GM23338 (cell line): ENCODE measurements at regions not wholly inside any gene's neighbourhood (a gene's known extent, or its start where the extent isn't known, plus 50 kb on each side); places are given as distances from the start of the nearest gene placed in this dataset.

Experiments used
- ATAC-seq: fragments of 200-7000 bp; cut with Tn5 transposase; 3 replicates; pipeline ENCODE4 v1.9.1; 2020
- DNase-seq: peaks from one replicate; pipeline ENCODE4 v3.0.0-alpha.2; 2015; ENCODE audit warnings: low spot score
- H2AFZ ChIP-seq: fragments of 200-600 bp; sonication (generic); 2 replicates; pipeline ENCODE4 v1.8.0; 2016; ENCODE audit warnings: antibody characterized with exemption, mild to moderate bottlenecking, moderate library complexity
- H3F3A ChIP-seq: fragments of 200-600 bp; sonication (generic); replicated peaks from 2 replicates; pipeline ENCODE4 v1.8.0; 2017; ENCODE audit warnings: antibody characterized with exemption, mixed run types, low read depth
- H3K27ac ChIP-seq: fragments of 200-600 bp; sonication (generic); 2 replicates; pipeline ENCODE4 v1.6.1; 2016; ENCODE audit warnings: low read depth
- H3K27me3 ChIP-seq: fragments of 200-600 bp; sonication (generic); 2 replicates; pipeline ENCODE4 v1.8.0; 2016; ENCODE audit warnings: mild to moderate bottlenecking, mixed run types, moderate library complexity; ENCODE audit not compliant: insufficient read depth
- H3K36me3 ChIP-seq: fragments of 200-600 bp; sonication (generic); 2 replicates; pipeline ENCODE4 v1.8.0; 2016; ENCODE audit warnings: mild to moderate bottlenecking; ENCODE audit not compliant: insufficient read depth
- H3K4me1 ChIP-seq: fragments of 200-600 bp; sonication (generic); 2 replicates; pipeline ENCODE4 v1.8.0; 2016; ENCODE audit warnings: mild to moderate bottlenecking, moderate library complexity; ENCODE audit not compliant: insufficient read depth
- H3K4me2 ChIP-seq: fragments of 200-600 bp; sonication (generic); 2 replicates; pipeline ENCODE4 v1.7.1; 2017; ENCODE audit warnings: mixed run types
- H3K4me3 ChIP-seq: fragments of 200-600 bp; sonication (generic); 2 replicates; pipeline ENCODE4 v1.6.1; 2016; ENCODE audit warnings: mixed run types
- H3K79me2 ChIP-seq: fragments of 200-600 bp; sonication (generic); replicated peaks from 2 replicates; pipeline ENCODE4 v1.8.0; 2017; ENCODE audit warnings: mild to moderate bottlenecking; ENCODE audit not compliant: insufficient read depth
- H3K9me2 ChIP-seq: fragments of 200-600 bp; sonication (generic); 2 replicates; pipeline ENCODE4 v1.8.0; 2017; ENCODE audit not compliant: insufficient read depth
- H4K20me1 ChIP-seq: fragments of 200-600 bp; sonication (generic); replicated peaks from 2 replicates; pipeline ENCODE4 v1.8.0; 2017; ENCODE audit warnings: mild to moderate bottlenecking; ENCODE audit not compliant: insufficient read depth
- H3K27ac Mint-ChIP-seq: 2 replicates; pipeline ENCODE4 v1.8.0; 2020; ENCODE audit warnings: inconsistent platforms, mild to moderate bottlenecking, moderate library complexity, mixed read lengths
- H3K27me3 Mint-ChIP-seq: 3 replicates; pipeline ENCODE4 v1.8.0; 2022; ENCODE audit warnings: low read depth, mild to moderate bottlenecking, moderate library complexity, mixed read lengths, inconsistent platforms; ENCODE audit not compliant: insufficient read depth, poor library complexity
- H3K36me3 Mint-ChIP-seq: 3 replicates; pipeline ENCODE4 v1.8.0; 2021; ENCODE audit warnings: low read depth, mild to moderate bottlenecking, inconsistent platforms, moderate library complexity, mixed read lengths
- H3K4me1 Mint-ChIP-seq: 3 replicates; pipeline ENCODE4 v1.8.0; 2020; ENCODE audit warnings: mild to moderate bottlenecking, inconsistent platforms, mixed read lengths
- H3K4me3 Mint-ChIP-seq: 3 replicates; pipeline ENCODE4 v1.8.0; 2021; ENCODE audit warnings: moderate library complexity, mild to moderate bottlenecking, inconsistent platforms, mixed read lengths
- H3K9me3 Mint-ChIP-seq: 3 replicates; pipeline ENCODE4 v1.8.0; 2020; ENCODE audit warnings: moderate library complexity, mild to moderate bottlenecking, inconsistent platforms, mixed read lengths
- EZH2 ChIP-seq: fragments of 200-600 bp; sonication (generic); IDR thresholded peaks from one replicate; pipeline ENCODE4 v1.8.0; 2017; ENCODE audit warnings: antibody characterized with exemption, mild to moderate bottlenecking, low read depth; ENCODE audit not compliant: unreplicated experiment
- JUNB ChIP-seq: IDR thresholded peaks from one replicate; pipeline ENCODE4 v1.6.1; 2016; ENCODE audit warnings: antibody characterized with exemption; ENCODE audit not compliant: unreplicated experiment
- POLR2AphosphoS5 ChIP-seq: IDR thresholded peaks from 2 replicates; pipeline ENCODE4 v1.6.1; 2016; ENCODE audit warnings: antibody characterized with exemption, low read depth
- STAT1 ChIP-seq: IDR thresholded peaks from one replicate; pipeline ENCODE4 v1.6.1; 2016; ENCODE audit warnings: antibody characterized with exemption; ENCODE audit not compliant: unreplicated experiment
- ZNF114 ChIP-seq: fragments of 250-450 bp; sonication (Bioruptor Pico); IDR thresholded peaks from 2 replicates; pipeline ENCODE4 v1.5.0; 2020; ENCODE audit warnings: mild to moderate bottlenecking, moderate library complexity
- ZNF331 ChIP-seq: fragments of 250-450 bp; sonication (Bioruptor Pico); IDR thresholded peaks from 2 replicates; pipeline ENCODE4 v1.5.0; 2020; ENCODE audit warnings: low read depth, mild to moderate bottlenecking, moderate library complexity
- TF ChIP-seq, protein P1 (sequence below): fragments of 250-450 bp; sonication (Bioruptor Pico); IDR thresholded peaks from 2 replicates; pipeline ENCODE4 v1.5.0; 2020; ENCODE audit warnings: mild to moderate bottlenecking, moderate library complexity
- TF ChIP-seq, protein P2 (sequence below), 2 experiments: fragments of 200-600 bp in 1 of 2; sonication (generic) in 1 of 2; conservative IDR thresholded peaks; 2 replicates each; pipeline versions ENCODE4 v1.5.1 to v1.6.1; 2016 to 2017; ENCODE audit warnings: antibody characterized with exemption in 2 of 2, low read depth in 2 of 2, mild to moderate bottlenecking in 2 of 2, moderate library complexity in 1 of 2
- TF ChIP-seq, protein P3 (sequence below): IDR thresholded peaks from 2 replicates; pipeline ENCODE4 v1.6.1; 2016; ENCODE audit warnings: antibody characterized with exemption
- TF ChIP-seq, protein P4 (sequence below): IDR thresholded peaks from one replicate; pipeline ENCODE4 v1.6.1; 2018; ENCODE audit warnings: antibody characterized with exemption; ENCODE audit not compliant: unreplicated experiment

DNA sequence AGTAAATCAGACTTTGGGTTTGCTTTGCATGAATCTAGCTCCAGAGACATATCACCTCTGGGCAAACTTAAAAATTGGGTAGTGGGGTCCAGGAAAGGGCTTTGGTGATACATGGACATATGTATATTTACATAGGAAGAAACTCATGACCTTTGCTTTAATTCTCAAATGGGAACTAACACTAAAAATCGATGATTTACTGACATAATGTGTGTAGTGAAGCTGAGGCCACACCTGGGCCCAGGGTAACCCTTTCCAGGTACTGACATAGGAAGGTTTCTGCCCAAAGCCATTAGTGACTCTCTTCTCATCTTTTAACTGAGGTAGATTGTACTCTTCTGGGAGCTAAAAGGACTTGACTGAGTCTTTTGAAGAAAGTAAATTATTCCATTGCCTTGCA, 411.2 kb upstream of the TBL1XR1 start (continued):
- TF ChIP-seq, protein P1, sequence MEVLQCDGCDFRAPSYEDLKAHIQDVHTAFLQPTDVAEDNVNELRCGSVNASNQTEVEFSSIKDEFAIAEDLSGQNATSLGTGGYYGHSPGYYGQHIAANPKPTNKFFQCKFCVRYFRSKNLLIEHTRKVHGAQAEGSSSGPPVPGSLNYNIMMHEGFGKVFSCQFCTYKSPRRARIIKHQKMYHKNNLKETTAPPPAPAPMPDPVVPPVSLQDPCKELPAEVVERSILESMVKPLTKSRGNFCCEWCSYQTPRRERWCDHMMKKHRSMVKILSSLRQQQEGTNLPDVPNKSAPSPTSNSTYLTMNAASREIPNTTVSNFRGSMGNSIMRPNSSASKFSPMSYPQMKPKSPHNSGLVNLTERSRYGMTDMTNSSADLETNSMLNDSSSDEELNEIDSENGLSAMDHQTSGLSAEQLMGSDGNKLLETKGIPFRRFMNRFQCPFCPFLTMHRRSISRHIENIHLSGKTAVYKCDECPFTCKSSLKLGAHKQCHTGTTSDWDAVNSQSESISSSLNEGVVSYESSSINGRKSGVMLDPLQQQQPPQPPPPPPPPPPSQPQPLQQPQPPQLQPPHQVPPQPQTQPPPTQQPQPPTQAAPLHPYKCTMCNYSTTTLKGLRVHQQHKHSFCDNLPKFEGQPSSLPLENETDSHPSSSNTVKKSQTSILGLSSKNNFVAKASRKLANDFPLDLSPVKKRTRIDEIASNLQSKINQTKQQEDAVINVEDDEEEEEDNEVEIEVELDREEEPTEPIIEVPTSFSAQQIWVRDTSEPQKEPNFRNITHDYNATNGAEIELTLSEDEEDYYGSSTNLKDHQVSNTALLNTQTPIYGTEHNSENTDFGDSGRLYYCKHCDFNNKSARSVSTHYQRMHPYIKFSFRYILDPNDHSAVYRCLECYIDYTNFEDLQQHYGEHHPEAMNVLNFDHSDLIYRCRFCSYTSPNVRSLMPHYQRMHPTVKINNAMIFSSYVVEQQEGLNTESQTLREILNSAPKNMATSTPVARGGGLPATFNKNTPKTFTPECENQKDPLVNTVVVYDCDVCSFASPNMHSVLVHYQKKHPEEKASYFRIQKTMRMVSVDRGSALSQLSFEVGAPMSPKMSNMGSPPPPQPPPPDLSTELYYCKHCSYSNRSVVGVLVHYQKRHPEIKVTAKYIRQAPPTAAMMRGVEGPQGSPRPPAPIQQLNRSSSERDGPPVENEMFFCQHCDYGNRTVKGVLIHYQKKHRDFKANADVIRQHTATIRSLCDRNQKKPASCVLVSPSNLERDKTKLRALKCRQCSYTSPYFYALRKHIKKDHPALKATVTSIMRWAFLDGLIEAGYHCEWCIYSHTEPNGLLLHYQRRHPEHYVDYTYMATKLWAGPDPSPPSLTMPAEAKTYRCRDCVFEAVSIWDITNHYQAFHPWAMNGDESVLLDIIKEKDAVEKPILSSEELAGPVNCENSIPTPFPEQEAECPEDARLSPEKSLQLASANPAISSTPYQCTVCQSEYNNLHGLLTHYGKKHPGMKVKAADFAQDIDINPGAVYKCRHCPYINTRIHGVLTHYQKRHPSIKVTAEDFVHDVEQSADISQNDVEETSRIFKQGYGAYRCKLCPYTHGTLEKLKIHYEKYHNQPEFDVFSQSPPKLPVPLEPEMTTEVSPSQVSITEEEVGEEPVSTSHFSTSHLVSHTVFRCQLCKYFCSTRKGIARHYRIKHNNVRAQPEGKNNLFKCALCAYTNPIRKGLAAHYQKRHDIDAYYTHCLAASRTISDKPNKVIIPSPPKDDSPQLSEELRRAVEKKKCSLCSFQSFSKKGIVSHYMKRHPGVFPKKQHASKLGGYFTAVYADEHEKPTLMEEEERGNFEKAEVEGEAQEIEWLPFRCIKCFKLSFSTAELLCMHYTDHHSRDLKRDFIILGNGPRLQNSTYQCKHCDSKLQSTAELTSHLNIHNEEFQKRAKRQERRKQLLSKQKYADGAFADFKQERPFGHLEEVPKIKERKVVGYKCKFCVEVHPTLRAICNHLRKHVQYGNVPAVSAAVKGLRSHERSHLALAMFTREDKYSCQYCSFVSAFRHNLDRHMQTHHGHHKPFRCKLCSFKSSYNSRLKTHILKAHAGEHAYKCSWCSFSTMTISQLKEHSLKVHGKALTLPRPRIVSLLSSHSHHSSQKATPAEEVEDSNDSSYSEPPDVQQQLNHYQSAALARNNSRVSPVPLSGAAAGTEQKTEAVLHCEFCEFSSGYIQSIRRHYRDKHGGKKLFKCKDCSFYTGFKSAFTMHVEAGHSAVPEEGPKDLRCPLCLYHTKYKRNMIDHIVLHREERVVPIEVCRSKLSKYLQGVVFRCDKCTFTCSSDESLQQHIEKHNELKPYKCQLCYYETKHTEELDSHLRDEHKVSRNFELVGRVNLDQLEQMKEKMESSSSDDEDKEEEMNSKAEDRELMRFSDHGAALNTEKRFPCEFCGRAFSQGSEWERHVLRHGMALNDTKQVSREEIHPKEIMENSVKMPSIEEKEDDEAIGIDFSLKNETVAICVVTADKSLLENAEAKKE (CRISPR knock-in tag): no peak
- TF ChIP-seq EZH2: no peak
- no peak for TF ChIP-seq STAT1
- TF ChIP-seq POLR2AphosphoS5: no peak
- TF ChIP-seq, protein P2, sequence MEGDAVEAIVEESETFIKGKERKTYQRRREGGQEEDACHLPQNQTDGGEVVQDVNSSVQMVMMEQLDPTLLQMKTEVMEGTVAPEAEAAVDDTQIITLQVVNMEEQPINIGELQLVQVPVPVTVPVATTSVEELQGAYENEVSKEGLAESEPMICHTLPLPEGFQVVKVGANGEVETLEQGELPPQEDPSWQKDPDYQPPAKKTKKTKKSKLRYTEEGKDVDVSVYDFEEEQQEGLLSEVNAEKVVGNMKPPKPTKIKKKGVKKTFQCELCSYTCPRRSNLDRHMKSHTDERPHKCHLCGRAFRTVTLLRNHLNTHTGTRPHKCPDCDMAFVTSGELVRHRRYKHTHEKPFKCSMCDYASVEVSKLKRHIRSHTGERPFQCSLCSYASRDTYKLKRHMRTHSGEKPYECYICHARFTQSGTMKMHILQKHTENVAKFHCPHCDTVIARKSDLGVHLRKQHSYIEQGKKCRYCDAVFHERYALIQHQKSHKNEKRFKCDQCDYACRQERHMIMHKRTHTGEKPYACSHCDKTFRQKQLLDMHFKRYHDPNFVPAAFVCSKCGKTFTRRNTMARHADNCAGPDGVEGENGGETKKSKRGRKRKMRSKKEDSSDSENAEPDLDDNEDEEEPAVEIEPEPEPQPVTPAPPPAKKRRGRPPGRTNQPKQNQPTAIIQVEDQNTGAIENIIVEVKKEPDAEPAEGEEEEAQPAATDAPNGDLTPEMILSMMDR (conservative IDR thresholded peaks at IDR 0.05; ENCODE audit: low read depth in 2 of 2): no peak
- TF ChIP-seq, protein P3, sequence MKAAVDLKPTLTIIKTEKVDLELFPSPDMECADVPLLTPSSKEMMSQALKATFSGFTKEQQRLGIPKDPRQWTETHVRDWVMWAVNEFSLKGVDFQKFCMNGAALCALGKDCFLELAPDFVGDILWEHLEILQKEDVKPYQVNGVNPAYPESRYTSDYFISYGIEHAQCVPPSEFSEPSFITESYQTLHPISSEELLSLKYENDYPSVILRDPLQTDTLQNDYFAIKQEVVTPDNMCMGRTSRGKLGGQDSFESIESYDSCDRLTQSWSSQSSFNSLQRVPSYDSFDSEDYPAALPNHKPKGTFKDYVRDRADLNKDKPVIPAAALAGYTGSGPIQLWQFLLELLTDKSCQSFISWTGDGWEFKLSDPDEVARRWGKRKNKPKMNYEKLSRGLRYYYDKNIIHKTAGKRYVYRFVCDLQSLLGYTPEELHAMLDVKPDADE: no peak
- TF ChIP-seq JUNB: no peak

DNA sequence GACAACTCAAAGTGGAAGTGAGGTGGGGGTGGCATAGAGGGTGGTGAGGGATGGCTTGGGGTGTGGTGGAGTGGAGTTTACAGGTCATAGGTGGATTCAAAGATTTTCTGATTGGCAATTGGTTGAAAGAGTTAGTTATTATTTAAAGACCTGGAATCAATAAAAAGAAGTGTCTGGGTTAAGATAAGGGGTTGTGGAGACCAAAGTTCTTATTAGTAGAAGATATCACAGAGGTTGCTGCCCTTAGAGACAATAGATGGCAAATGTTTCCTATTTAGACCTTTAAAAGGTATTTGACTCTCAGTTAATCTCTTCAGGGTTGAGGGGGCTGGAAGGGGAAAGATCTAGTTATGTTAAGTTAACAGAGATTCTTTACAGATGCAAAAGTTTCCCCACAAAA, 412.3 kb upstream of the TBL1XR1 start:
- H4K20me1 ChIP-seq: no peaks in the 10 kb centered on the region
- no peaks in the 10 kb centered on the region for H3K27me3 ChIP-seq
- H3F3A ChIP-seq: 0 out of 2 replicates have a peak, but pooled peaks cover 6% of the 10 kb centered on the region
- no peak overlapping the region for H2AFZ ChIP-seq
- H3K4me1 Mint-ChIP-seq: peaks cover 53% of the 10 kb centered on the region
- no peak for DNase-seq
- H3K9me3 Mint-ChIP-seq: peaks cover 3% of the 10 kb centered on the region; the same call in 2 of the 3 replicates
- no peak overlapping the region for H3K4me3 Mint-ChIP-seq
- H3K36me3 Mint-ChIP-seq: peaks cover 3% of the 10 kb centered on the region; the same call in 1 of the 3 replicates
- H3K9me2 ChIP-seq: peaks cover 3% of the 10 kb centered on the region; the same call in 1 of the 2 replicates
- H3K27ac Mint-ChIP-seq: peak overlapping the region; percentile 33; the same call in 1 of the 2 replicates
- H3K27ac ChIP-seq: peak overlapping the region; percentile 74
- H3K36me3 ChIP-seq: no peaks in the 10 kb centered on the region
- no peaks in the 10 kb centered on the region for H3K79me2 ChIP-seq
- no peak overlapping the region for H3K4me3 ChIP-seq
- H3K4me1 ChIP-seq: peaks cover 40% of the 10 kb centered on the region
- H3K27me3 Mint-ChIP-seq: peaks cover 5% of the 10 kb centered on the region
- ATAC-seq: no peak
- no peak overlapping the region for H3K4me2 ChIP-seq
- TF ChIP-seq JUNB (no peak), ZNF114 (CRISPR knock-in tag) (no peak), ZNF331 (no peak), EZH2 (no peak)
- TF ChIP-seq, protein P2 (conservative IDR thresholded peaks at IDR 0.05; ENCODE audit: low read depth in 2 of 2): no peak
- TF ChIP-seq, protein P4, sequence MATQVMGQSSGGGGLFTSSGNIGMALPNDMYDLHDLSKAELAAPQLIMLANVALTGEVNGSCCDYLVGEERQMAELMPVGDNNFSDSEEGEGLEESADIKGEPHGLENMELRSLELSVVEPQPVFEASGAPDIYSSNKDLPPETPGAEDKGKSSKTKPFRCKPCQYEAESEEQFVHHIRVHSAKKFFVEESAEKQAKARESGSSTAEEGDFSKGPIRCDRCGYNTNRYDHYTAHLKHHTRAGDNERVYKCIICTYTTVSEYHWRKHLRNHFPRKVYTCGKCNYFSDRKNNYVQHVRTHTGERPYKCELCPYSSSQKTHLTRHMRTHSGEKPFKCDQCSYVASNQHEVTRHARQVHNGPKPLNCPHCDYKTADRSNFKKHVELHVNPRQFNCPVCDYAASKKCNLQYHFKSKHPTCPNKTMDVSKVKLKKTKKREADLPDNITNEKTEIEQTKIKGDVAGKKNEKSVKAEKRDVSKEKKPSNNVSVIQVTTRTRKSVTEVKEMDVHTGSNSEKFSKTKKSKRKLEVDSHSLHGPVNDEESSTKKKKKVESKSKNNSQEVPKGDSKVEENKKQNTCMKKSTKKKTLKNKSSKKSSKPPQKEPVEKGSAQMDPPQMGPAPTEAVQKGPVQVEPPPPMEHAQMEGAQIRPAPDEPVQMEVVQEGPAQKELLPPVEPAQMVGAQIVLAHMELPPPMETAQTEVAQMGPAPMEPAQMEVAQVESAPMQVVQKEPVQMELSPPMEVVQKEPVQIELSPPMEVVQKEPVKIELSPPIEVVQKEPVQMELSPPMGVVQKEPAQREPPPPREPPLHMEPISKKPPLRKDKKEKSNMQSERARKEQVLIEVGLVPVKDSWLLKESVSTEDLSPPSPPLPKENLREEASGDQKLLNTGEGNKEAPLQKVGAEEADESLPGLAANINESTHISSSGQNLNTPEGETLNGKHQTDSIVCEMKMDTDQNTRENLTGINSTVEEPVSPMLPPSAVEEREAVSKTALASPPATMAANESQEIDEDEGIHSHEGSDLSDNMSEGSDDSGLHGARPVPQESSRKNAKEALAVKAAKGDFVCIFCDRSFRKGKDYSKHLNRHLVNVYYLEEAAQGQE: no peak
